GM13976 (cell line): ENCODE measurements at regions not wholly inside any gene's neighbourhood (a gene's known extent, or its start where the extent isn't known, plus 50 kb on each side); places are given as distances from the start of the nearest gene placed in this dataset.

Experiments used
- DNase-seq: peaks from one replicate; pipeline ENCODE4 v3.0.0; 2012; ENCODE audit warnings: low spot score
- in situ Hi-C: fragments of 300-500 bp; cut with MboI; formaldehyde crosslinking; loops from one replicate; pipeline ENCODE4 v1.12.0; 2022; ENCODE audit warnings: low sequenced_read_pairs, mixed read lengths, inconsistent platforms; ENCODE audit not compliant: unreplicated experiment
- TF ChIP-seq, protein P1 (sequence below): IDR thresholded peaks from 2 replicates; pipeline ENCODE4 v1.5.1; 2012; ENCODE audit warnings: borderline replicate concordance, mild to moderate bottlenecking; ENCODE audit not compliant: insufficient read depth; ENCODE audit errors: extremely low read depth, missing control alignments, control extremely low read depth

GRCh38 chr2:200084036-200084435, 128.7 kb downstream of the MAIP1 start:
- in situ Hi-C loops = no loop called here
- TF ChIP-seq, protein P1, sequence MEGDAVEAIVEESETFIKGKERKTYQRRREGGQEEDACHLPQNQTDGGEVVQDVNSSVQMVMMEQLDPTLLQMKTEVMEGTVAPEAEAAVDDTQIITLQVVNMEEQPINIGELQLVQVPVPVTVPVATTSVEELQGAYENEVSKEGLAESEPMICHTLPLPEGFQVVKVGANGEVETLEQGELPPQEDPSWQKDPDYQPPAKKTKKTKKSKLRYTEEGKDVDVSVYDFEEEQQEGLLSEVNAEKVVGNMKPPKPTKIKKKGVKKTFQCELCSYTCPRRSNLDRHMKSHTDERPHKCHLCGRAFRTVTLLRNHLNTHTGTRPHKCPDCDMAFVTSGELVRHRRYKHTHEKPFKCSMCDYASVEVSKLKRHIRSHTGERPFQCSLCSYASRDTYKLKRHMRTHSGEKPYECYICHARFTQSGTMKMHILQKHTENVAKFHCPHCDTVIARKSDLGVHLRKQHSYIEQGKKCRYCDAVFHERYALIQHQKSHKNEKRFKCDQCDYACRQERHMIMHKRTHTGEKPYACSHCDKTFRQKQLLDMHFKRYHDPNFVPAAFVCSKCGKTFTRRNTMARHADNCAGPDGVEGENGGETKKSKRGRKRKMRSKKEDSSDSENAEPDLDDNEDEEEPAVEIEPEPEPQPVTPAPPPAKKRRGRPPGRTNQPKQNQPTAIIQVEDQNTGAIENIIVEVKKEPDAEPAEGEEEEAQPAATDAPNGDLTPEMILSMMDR = no peak
- DNase-seq = no peak

DNA sequence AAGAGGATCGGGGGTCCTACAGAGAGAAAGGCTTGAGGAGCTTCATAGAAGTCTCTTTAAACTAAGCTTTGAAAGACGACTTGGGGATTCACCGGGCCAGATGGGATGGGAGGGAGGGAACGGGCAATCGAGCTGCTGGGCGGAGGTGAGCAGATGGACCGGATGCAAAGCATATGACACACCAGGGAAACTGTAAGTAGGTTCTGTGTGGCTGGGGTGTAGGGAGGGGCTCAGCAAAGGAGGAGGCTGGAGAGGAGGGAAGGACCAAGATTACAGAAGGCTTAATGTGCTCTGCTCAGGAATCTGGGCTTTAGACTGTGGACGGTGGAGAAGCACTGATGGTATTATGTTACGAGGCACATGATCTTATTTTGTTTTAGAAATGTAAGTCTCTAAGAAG, 131.5 kb downstream of the MAIP1 start:
- DNase-seq = no peak
- TF ChIP-seq, protein P1 = no peak
- in situ Hi-C loops = no loop called here

DNA sequence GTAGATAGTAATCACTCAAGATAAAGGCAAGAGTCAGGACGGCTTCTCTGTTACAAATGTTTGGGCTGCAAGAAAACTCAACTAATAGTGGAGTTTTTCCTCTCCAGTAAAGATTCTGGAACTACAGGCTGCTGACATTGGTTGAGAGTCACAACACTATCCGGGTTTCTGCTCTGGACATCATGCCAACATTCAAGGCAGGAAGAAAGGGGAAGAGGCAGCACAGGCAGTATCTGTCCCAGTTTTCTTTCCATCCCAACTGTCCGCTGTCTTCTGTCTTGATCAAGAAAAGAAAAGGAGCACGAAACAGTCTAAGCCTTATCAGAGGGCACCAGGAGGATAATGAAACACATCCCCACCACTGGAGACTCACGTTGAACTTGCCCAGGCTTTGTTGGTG, 132.1 kb downstream of the MAIP1 start:
- in situ Hi-C loops = no loop called here
- TF ChIP-seq, protein P1 = no peak
- DNase-seq = no peak

DNA sequence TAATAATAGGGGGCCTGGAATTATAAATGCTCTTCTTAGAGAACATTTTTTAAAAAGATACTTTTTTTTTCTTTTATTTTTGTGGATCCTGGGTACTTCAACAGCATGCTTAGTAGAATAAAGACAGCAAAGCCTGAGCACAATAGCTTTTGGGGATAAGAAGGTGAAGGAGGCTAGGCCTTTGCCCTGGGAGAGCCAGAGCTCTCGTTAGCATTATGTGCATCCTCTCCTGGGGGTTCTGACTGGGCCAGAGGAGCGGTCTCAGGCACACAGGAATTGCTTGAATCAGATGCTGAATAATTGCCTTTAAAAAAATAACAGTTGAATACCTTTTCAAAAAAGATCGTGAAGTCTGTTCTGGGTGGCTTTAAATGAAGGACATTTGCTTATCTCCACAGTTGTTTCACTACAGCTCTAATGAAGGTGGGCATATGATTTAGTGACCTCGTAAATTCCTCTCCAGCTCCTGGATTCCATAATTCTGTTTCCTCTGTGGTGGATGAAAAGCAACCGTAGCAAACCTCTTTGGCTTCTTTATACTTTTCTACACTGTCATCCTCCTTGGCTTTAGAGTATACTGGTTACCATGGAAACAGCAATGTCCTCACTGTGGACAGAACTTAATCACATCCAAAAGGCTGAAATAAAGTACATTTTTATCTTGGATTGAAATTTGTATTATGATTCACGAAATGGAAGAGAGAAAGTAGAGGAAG, 133.8 kb downstream of the MAIP1 start:
- no peak for DNase-seq
- in situ Hi-C loops = no loop called here
- TF ChIP-seq, protein P1 = no peak

- in situ Hi-C loops = no loop called here
- DNase-seq = no peak
These were observed 134.4 kb downstream of the MAIP1 start for GRCh38 chr2:200089756-200090109.

DNA sequence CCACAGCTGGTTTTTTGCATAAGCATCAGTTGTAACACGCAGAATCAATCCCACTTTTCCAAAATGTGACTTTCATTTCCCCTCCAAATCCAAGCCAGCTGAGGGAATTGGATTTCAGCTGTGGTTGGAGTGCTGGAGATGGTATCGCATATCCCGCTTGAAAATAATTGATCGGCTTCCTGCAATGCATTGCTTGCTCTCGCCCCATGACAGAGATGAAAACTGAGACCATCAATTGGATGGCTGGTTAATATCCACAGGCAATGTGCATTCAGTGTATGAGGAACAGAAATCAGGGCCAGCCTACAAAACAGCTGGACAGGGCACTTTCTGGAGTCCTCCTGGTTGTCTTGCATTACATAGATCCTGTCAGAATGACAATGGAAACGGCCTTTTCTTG, 135.3 kb downstream of the MAIP1 start:
- no peak for DNase-seq
- in situ Hi-C loops = no loop called here
- TF ChIP-seq, protein P1 = no peak

More at GRCh38 chr2:200089756-200090109, 134.4 kb downstream of the MAIP1 start:
- TF ChIP-seq, protein P1 = no peak
